ENCODE measurements at regions not wholly inside any gene's neighbourhood (a gene's known extent, or its start where the extent isn't known, plus 50 kb on each side); places are given as distances from the start of the nearest gene placed in this dataset.

GRCh38 chr5:54602475-54602874 lies 84.9 kb downstream of the SNX18 start:
- DNase-seq: no peak

- no peak for DNase-seq
Measured at GRCh38 chr5:54601411-54602230, 84.1 kb downstream of the SNX18 start.

Measured in hematopoietic multipotent progenitor cell treated with erythropoietin and hydrocortisone succinate and interleukin-3 and kit ligand, for 4 days (in vitro differentiated cells).